ENCODE measurements at regions not wholly inside any gene's neighbourhood (a gene's known extent, or its start where the extent isn't known, plus 50 kb on each side); places are given as distances from the start of the nearest gene placed in this dataset.
"Not testable (repeated sequence)": the region's sequence is repeated elsewhere in the genome, so short reads cannot be mapped to it uniquely, and the experiment has no call there.

DNA sequence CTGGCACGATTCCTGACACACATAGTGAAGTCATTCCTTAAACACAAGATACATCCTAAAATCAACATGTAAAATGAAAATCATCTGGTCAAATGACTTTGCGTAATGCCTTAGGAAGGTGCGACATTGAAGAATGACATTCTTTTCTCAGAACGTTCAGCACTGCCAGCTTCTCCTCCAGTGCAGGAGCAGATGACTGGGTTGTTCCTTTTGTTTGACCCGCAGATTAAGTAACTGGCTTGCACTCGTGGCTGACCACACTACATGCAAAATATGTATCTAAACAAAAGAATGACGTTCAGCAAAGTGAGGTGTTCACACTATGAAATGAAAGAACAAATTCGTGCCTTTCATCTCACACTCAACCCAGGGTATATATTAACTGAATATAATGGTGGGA, 260.7 kb upstream of the CXorf66 start:
- TF ChIP-seq, protein P1, sequence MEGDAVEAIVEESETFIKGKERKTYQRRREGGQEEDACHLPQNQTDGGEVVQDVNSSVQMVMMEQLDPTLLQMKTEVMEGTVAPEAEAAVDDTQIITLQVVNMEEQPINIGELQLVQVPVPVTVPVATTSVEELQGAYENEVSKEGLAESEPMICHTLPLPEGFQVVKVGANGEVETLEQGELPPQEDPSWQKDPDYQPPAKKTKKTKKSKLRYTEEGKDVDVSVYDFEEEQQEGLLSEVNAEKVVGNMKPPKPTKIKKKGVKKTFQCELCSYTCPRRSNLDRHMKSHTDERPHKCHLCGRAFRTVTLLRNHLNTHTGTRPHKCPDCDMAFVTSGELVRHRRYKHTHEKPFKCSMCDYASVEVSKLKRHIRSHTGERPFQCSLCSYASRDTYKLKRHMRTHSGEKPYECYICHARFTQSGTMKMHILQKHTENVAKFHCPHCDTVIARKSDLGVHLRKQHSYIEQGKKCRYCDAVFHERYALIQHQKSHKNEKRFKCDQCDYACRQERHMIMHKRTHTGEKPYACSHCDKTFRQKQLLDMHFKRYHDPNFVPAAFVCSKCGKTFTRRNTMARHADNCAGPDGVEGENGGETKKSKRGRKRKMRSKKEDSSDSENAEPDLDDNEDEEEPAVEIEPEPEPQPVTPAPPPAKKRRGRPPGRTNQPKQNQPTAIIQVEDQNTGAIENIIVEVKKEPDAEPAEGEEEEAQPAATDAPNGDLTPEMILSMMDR (IDR thresholded peaks at IDR 0.05) = not testable (repeated sequence)
- TF ChIP-seq, protein P2, sequence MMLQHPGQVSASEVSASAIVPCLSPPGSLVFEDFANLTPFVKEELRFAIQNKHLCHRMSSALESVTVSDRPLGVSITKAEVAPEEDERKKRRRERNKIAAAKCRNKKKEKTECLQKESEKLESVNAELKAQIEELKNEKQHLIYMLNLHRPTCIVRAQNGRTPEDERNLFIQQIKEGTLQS (CRISPR knock-in tag; conservative IDR thresholded peaks at IDR 0.05) = not testable (repeated sequence)
- TF ChIP-seq, protein P3, sequence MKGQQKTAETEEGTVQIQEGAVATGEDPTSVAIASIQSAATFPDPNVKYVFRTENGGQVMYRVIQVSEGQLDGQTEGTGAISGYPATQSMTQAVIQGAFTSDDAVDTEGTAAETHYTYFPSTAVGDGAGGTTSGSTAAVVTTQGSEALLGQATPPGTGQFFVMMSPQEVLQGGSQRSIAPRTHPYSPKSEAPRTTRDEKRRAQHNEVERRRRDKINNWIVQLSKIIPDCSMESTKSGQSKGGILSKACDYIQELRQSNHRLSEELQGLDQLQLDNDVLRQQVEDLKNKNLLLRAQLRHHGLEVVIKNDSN (CRISPR knock-in tag; IDR thresholded peaks at IDR 0.05) = not testable (repeated sequence)
- not testable (repeated sequence) for TF ChIP-seq TP53 (CRISPR knock-in tag; IDR thresholded peaks at IDR 0.05); ELF4 (CRISPR knock-in tag; IDR thresholded peaks at IDR 0.05; ENCODE audit: low read depth); NR2C2 (CRISPR knock-in tag; IDR thresholded peaks at IDR 0.05); TCF7 (CRISPR knock-in tag; IDR thresholded peaks at IDR 0.05; ENCODE audit: low read depth); OVOL2 (CRISPR knock-in tag; IDR thresholded peaks at IDR 0.05; ENCODE audit: borderline replicate concordance); GTF2I (CRISPR knock-in tag; conservative IDR thresholded peaks at IDR 0.05)
- TF ChIP-seq, protein P4, sequence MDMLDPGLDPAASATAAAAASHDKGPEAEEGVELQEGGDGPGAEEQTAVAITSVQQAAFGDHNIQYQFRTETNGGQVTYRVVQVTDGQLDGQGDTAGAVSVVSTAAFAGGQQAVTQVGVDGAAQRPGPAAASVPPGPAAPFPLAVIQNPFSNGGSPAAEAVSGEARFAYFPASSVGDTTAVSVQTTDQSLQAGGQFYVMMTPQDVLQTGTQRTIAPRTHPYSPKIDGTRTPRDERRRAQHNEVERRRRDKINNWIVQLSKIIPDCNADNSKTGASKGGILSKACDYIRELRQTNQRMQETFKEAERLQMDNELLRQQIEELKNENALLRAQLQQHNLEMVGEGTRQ (CRISPR knock-in tag; IDR thresholded peaks at IDR 0.05) = not testable (repeated sequence)
- TF ChIP-seq, protein P5, sequence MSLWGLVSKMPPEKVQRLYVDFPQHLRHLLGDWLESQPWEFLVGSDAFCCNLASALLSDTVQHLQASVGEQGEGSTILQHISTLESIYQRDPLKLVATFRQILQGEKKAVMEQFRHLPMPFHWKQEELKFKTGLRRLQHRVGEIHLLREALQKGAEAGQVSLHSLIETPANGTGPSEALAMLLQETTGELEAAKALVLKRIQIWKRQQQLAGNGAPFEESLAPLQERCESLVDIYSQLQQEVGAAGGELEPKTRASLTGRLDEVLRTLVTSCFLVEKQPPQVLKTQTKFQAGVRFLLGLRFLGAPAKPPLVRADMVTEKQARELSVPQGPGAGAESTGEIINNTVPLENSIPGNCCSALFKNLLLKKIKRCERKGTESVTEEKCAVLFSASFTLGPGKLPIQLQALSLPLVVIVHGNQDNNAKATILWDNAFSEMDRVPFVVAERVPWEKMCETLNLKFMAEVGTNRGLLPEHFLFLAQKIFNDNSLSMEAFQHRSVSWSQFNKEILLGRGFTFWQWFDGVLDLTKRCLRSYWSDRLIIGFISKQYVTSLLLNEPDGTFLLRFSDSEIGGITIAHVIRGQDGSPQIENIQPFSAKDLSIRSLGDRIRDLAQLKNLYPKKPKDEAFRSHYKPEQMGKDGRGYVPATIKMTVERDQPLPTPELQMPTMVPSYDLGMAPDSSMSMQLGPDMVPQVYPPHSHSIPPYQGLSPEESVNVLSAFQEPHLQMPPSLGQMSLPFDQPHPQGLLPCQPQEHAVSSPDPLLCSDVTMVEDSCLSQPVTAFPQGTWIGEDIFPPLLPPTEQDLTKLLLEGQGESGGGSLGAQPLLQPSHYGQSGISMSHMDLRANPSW (CRISPR knock-in tag; conservative IDR thresholded peaks at IDR 0.05; ENCODE audit: low read depth) = not testable (repeated sequence)

Measured in WTC11 (cell line).